Neural progenitor cell (in vitro differentiated cells): ENCODE measurements at regions not wholly inside any gene's neighbourhood (a gene's known extent, or its start where the extent isn't known, plus 50 kb on each side); places are given as distances from the start of the nearest gene placed in this dataset.

Experiments used
- EZH2 ChIP-seq: fragments of 200-600 bp; sonication (generic); IDR thresholded peaks from 2 replicates; pipeline ENCODE4 v1.6.1; 2017; ENCODE audit warnings: antibody characterized with exemption, mild to moderate bottlenecking, moderate library complexity
- EZH2phosphoT487 ChIP-seq: fragments of 200-600 bp; sonication (generic); IDR thresholded peaks from 2 replicates; pipeline ENCODE4 v1.6.1; 2017; ENCODE audit warnings: antibody characterized with exemption
- TF ChIP-seq, protein P1 (sequence below): fragments of 200-600 bp; sonication (generic); IDR thresholded peaks from 2 replicates; pipeline ENCODE4 v1.5.1; 2017; ENCODE audit warnings: antibody characterized with exemption, mild to moderate bottlenecking

- TF ChIP-seq, protein P1, sequence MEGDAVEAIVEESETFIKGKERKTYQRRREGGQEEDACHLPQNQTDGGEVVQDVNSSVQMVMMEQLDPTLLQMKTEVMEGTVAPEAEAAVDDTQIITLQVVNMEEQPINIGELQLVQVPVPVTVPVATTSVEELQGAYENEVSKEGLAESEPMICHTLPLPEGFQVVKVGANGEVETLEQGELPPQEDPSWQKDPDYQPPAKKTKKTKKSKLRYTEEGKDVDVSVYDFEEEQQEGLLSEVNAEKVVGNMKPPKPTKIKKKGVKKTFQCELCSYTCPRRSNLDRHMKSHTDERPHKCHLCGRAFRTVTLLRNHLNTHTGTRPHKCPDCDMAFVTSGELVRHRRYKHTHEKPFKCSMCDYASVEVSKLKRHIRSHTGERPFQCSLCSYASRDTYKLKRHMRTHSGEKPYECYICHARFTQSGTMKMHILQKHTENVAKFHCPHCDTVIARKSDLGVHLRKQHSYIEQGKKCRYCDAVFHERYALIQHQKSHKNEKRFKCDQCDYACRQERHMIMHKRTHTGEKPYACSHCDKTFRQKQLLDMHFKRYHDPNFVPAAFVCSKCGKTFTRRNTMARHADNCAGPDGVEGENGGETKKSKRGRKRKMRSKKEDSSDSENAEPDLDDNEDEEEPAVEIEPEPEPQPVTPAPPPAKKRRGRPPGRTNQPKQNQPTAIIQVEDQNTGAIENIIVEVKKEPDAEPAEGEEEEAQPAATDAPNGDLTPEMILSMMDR = no peak
- TF ChIP-seq EZH2phosphoT487 = no peak
- TF ChIP-seq EZH2 = no peak
These were observed 84.9 kb downstream of the CDC7 start for GRCh38 chr1:91585502-91585901.
